ENCODE measurements at regions not wholly inside any gene's neighbourhood (a gene's known extent, or its start where the extent isn't known, plus 50 kb on each side); places are given as distances from the start of the nearest gene placed in this dataset.

- DNase-seq (ENCODE audit: low read depth in 2 of 2): no peak
Observed at GRCh38 chr15:69626095-69627066, 173.8 kb downstream of the RPLP1 start.

- no peak for DNase-seq (ENCODE audit: low read depth in 2 of 2)
Observed at GRCh38 chr15:69627548-69628158, 175.0 kb downstream of the RPLP1 start.

- no peak for DNase-seq (ENCODE audit: low read depth in 2 of 2)
Observed at GRCh38 chr15:69628256-69629093, 175.9 kb downstream of the RPLP1 start.

GRCh38 chr15:69629631-69630161 lies 177.1 kb downstream of the RPLP1 start:
- peak; percentile 15 for DNase-seq (ENCODE audit: low read depth in 2 of 2)

- no peak for DNase-seq (ENCODE audit: low read depth in 2 of 2)
Observed at GRCh38 chr15:69631005-69631404, 178.4 kb downstream of the RPLP1 start.

GRCh38 chr15:69631978-69632377 lies 179.4 kb downstream of the RPLP1 start:
- no peak for DNase-seq (ENCODE audit: low read depth in 2 of 2)

- no peak for DNase-seq (ENCODE audit: low read depth in 2 of 2)
Observed at GRCh38 chr15:69634860-69635259, 182.2 kb downstream of the RPLP1 start.

- no peak for DNase-seq (ENCODE audit: low read depth in 2 of 2)
Observed at GRCh38 chr15:69636169-69636915, 183.7 kb downstream of the RPLP1 start.

- DNase-seq (ENCODE audit: low read depth in 2 of 2): no peak
Observed at GRCh38 chr15:69637818-69638217, 185.2 kb downstream of the RPLP1 start.

- DNase-seq (ENCODE audit: low read depth in 2 of 2): no peak
Observed at GRCh38 chr15:69643476-69643875, 190.9 kb downstream of the RPLP1 start.

- no peak for DNase-seq (ENCODE audit: low read depth in 2 of 2)
Observed at GRCh38 chr15:69643971-69644370, 191.4 kb downstream of the RPLP1 start.

- DNase-seq (ENCODE audit: low read depth in 2 of 2): no peak
Observed at GRCh38 chr15:69644876-69645275, 192.3 kb downstream of the RPLP1 start.

- DNase-seq (ENCODE audit: low read depth in 2 of 2): no peak
Observed at GRCh38 chr15:69647142-69647513, 194.5 kb downstream of the RPLP1 start.

- no peak for DNase-seq (ENCODE audit: low read depth in 2 of 2)
Observed at GRCh38 chr15:69648212-69648611, 195.6 kb downstream of the RPLP1 start.

GRCh38 chr15:69648775-69649735 lies 196.4 kb downstream of the RPLP1 start:
- DNase-seq (ENCODE audit: low read depth in 2 of 2): no peak

- DNase-seq (ENCODE audit: low read depth in 2 of 2): no peak
Observed at GRCh38 chr15:69652293-69652692, 199.7 kb downstream of the RPLP1 start.

GRCh38 chr15:69652751-69653305 lies 200.2 kb downstream of the RPLP1 start:
- DNase-seq (ENCODE audit: low read depth in 2 of 2): no peak

GRCh38 chr15:69653306-69653705 lies 200.7 kb downstream of the RPLP1 start:
- no peak for DNase-seq (ENCODE audit: low read depth in 2 of 2)

- DNase-seq (ENCODE audit: low read depth in 2 of 2): no peak
Observed at GRCh38 chr15:69653846-69654245, 201.2 kb downstream of the RPLP1 start.

All from stimulated activated CD4-positive, alpha-beta T cell treated with anti-CD3 and anti-CD28 coated beads, Interleukin-4, amount 100 ng/mL, for 48 hours (primary cell).